Activated CD4-positive, alpha-beta T cell treated with anti-CD3 and anti-CD28 coated beads for 36 hours (primary cell): ENCODE measurements at regions not wholly inside any gene's neighbourhood (a gene's known extent, or its start where the extent isn't known, plus 50 kb on each side); places are given as distances from the start of the nearest gene placed in this dataset.
A peak's percentile ranks its signal among the peaks of the same experiment; 100 is the strongest.

Experiments used
- ATAC-seq: fragments of 200-7000 bp; cut with Tn5 transposase; one replicate; pipeline ENCODE4 v1.10.0; 2021; ENCODE audit warnings: mild to moderate bottlenecking, moderate library complexity
- CTCF ChIA-PET: fragments of 350-600 bp; sonication (Branson Sonifier 250); formaldehyde crosslinking; loops from one replicate; lab custom pipeline; 2021; ENCODE audit warnings: antibody characterized with exemption; lab: Charles Lee
- POLR2A ChIA-PET: fragments of 350-600 bp; sonication (Branson Sonifier 250); formaldehyde crosslinking; loops from one replicate; lab custom pipeline; 2021; ENCODE audit warnings: antibody characterized with exemption, inconsistent platforms; lab: Charles Lee
- DNase-seq: peaks from one replicate; pipeline ENCODE4 v3.0.0-alpha.2; 2020
- H3K27ac Mint-ChIP-seq: one replicate; pipeline ENCODE4 v1.8.0; 2021; ENCODE audit warnings: mixed read lengths
- H3K27me3 Mint-ChIP-seq: one replicate; pipeline ENCODE4 v1.8.0; 2021; ENCODE audit warnings: mixed read lengths
- H3K36me3 Mint-ChIP-seq: one replicate; pipeline ENCODE4 v1.8.0; 2021; ENCODE audit warnings: low read depth, mixed read lengths
- H3K4me1 Mint-ChIP-seq: one replicate; pipeline ENCODE4 v1.8.0; 2021; ENCODE audit warnings: mixed read lengths
- H3K4me3 Mint-ChIP-seq: one replicate; pipeline ENCODE4 v1.8.0; 2021; ENCODE audit warnings: mild to moderate bottlenecking, moderate library complexity, mixed read lengths
- H3K9me3 Mint-ChIP-seq: one replicate; pipeline ENCODE4 v1.8.0; 2021; ENCODE audit warnings: low read depth, mixed read lengths
- intact Hi-C, 2 experiments: fragments of 100-400 bp; cut with DNase I in 1 of 2; cut with micrococcal nuclease in 1 of 2; formaldehyde crosslinking; loops; one replicate each; pipeline versions ENCODE4 v1.14.2 to v1.15.1; 2022 to 2024; cut with DNase I, micrococcal nuclease

DNA sequence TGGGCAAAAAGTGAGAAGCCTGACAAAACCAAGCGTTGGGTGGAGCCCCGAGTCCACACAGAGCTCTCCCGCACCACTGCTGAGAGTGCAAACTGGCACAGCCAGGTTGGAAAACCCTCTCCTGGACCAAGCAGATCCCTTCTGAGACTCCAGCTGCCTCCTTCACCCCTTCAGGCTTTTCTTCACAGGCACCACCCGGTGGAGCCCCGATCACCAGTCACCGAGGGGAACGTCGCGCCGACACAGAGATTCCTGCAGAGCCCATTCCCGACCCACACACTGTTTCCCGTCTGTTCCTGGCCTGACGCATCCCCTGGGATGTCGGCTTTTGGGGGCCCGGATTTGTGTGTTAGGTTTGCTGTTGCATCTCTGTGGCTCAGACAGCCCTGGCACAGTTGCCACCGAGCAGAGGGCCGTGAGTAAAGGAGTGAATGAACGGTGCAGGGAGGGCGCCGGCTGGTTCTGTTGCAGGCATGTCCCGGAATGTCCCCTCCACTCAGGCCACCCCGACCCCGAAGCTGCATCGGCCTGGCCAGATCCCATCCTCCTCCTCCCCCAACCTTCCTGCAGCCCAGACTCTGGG lies 51.0 kb upstream of the INPP5A start:
- ChIA-PET POLR2A (no interaction called here), CTCF (no interaction called here)
- Mint-ChIP-seq H3K36me3 (no peaks in the 10 kb centered on the region), H3K4me1 (no peaks in the 10 kb centered on the region), H3K27me3 (no peaks in the 10 kb centered on the region), H3K9me3 (no peaks in the 10 kb centered on the region), H3K27ac (no peak overlapping the region), H3K4me3 (no peak overlapping the region)
- no peak for ATAC-seq
- DNase-seq: peak; percentile 1
- intact Hi-C loops: no loop called here

DNA sequence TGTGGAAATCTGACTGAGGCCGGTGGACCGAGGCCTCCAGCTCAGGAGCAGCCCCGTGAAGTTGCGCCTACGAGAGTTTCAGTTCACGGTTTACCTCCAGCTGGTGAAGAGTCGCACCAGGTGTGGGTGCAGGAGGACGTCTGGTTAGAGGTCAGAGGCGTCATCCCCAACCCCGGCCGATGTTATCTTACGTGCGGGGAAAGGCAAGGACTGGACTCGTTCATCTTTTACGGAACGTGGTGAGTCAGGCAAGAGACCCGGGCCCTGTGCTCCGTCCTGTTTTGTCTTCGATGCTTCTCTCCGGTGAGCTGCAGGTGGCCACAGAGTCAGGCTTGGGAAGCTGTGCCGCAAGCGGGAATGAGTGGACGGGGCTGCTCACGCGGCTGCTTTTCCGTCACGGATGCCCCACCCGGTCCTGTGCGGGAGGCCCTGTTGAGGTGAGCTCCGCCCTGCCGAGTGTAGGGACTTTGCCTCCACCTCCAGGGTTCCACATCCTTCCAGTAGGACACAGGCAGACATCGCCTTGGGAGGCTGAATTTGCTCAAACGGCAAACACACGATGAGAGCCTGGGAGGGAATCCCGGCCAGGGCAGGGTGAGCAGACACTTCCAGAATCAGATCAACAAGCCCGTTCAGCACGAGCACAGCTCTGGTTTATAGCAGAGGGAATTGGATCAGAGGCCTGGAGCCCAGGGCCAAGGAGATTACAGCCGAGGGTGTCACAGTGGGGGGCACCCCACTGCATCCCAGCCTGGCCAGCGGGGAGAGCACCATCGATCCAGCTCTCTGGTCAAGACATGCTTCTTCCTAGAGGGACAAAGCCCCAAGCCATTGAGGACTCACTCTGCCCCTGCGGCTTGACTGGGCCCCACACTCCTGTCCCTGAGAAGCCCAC lies 50.1 kb upstream of the INPP5A start:
- no peaks in the 10 kb centered on the region for H3K4me1 Mint-ChIP-seq
- H3K9me3 Mint-ChIP-seq: no peaks in the 10 kb centered on the region
- intact Hi-C loops: no loop called here
- DNase-seq: peak; percentile 1
- ATAC-seq: no peak
- ChIA-PET CTCF (no interaction called here), POLR2A (interaction anchor here (0.7 kb wide), 1 partner anchor 44 kb away, joined by 3 read pairs; no protein-coding TSS in a partner anchor)
- H3K4me3 Mint-ChIP-seq: no peak overlapping the region
- no peaks in the 10 kb centered on the region for H3K36me3 Mint-ChIP-seq
- H3K27ac Mint-ChIP-seq: no peak overlapping the region
- no peaks in the 10 kb centered on the region for H3K27me3 Mint-ChIP-seq
